HG03175 (cell line): ENCODE measurements at regions not wholly inside any gene's neighbourhood (a gene's known extent, or its start where the extent isn't known, plus 50 kb on each side); places are given as distances from the start of the nearest gene placed in this dataset.
"Not testable (repeated sequence)": the region's sequence is repeated elsewhere in the genome, so short reads cannot be mapped to it uniquely, and the experiment has no call there.

Experiments
- ATAC-seq: cut with Tn5 transposase; IDR thresholded peaks from one replicate; pipeline ENCODE4 v1.9.1; 2021; ENCODE audit warnings: mild to moderate bottlenecking, moderate library complexity; ENCODE audit not compliant: unreplicated experiment

- no peak for ATAC-seq
Observed at GRCh38 chr12:75874441-75874840, 157.1 kb downstream of the PHLDA1 start.

- no peak for ATAC-seq
Observed at GRCh38 chr12:75872762-75873161, 158.8 kb downstream of the PHLDA1 start.

DNA sequence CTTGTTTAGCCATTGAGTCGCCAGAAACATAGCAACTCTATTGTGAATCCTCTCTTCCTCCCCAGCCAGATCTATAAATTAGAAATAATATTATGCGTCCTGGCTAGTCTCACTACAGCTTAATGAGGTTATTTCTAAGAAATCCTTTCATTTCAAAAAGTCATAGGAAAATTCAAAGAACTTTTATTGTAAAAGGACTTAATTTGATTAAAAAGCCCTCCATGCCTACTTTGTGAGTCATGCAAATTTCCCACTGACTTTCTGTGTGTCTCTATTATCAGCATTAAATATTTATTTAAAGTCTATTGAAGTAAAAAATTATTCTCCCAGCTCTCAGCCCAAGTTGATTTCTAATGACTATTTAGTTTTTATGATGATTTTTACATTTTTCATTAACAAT, 160.7 kb downstream of the PHLDA1 start:
- ATAC-seq, result no peak

GRCh38 chr12:75868501-75868900, 163.1 kb downstream of the PHLDA1 start:
- ATAC-seq, result no peak

GRCh38 chr12:75865315-75865714, 166.3 kb downstream of the PHLDA1 start:
- ATAC-seq, result no peak

DNA sequence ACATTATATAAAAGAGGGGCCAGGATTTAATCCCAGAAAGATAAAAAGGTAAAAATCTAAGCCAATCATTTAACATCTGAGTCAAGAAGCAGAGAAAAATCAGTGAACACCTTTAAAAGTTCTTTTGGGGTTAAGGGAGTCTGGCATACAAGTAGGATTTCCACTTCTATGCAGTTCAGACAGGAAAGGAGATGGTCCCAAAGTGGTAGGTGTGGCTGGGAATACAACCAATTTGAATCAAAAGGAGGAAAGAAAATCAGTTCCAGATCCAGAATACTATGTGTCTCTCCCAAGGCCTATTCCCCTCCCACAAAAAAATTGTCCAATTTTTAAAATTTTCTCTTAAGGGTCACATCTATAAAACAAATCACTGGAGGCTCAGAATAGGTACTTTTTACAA, 167.4 kb downstream of the PHLDA1 start:
- no peak for ATAC-seq

DNA sequence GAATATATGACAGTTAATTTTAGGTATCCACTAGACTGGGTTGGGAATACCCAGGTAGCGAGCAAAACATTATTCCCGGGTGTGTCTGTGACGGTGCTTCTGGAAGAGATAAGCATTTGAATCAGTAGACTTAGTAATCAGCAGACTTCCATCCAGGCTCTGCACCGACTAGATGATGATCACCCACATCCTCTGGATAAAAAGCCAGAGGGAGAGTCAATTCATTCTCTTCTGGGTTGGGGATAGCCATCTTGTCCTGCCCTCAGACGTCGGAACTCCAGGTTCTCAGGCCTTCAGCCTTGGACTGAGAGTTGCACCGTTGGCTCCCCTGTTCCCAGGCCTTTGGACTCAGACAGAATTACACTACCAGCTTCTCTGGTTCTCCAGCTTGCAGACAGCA, 168.0 kb downstream of the PHLDA1 start:
- ATAC-seq, result no peak

- ATAC-seq, result no peak
Observed at GRCh38 chr12:75862692-75863471, 168.7 kb downstream of the PHLDA1 start.

- ATAC-seq, result no peak
Observed at GRCh38 chr12:75859868-75860267, 171.7 kb downstream of the PHLDA1 start.

- no peak for ATAC-seq
Observed at GRCh38 chr12:75856235-75856634, 175.3 kb downstream of the PHLDA1 start.

- ATAC-seq, result no peak
Observed at GRCh38 chr12:75855360-75855759, 176.2 kb downstream of the PHLDA1 start.

GRCh38 chr12:75854681-75855309, 176.8 kb downstream of the PHLDA1 start:
- ATAC-seq, result no peak

- not testable (repeated sequence) for ATAC-seq
Observed at GRCh38 chr12:75854137-75854536, 177.4 kb downstream of the PHLDA1 start.

- no peak for ATAC-seq
Observed at GRCh38 chr12:75853626-75854025, 177.9 kb downstream of the PHLDA1 start.

DNA sequence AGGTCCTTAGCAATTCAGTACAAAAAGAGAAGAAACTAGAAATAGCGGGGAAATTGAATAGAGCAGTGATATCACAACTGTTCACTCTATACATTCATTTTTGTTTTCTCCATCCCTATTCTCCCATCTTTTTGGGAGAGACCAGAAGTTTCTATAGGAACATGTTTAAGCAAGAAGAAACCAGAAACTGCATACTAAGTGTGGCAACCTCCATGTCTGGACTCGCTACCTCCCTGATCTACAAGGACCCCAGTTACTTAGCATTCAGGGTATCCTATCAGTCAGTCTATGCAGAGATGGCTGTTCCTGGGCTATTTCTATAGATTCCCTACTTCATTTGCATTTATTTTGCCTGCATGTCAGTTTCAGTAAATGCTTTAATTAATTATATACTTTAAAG, 178.6 kb downstream of the PHLDA1 start:
- ATAC-seq, result no peak

GRCh38 chr12:75852143-75852542, 179.4 kb downstream of the PHLDA1 start:
- no peak for ATAC-seq

- ATAC-seq, result no peak
Observed at GRCh38 chr12:75850721-75851462, 180.7 kb downstream of the PHLDA1 start.

GRCh38 chr12:75848961-75849360, 182.6 kb downstream of the PHLDA1 start:
- ATAC-seq, result no peak

DNA sequence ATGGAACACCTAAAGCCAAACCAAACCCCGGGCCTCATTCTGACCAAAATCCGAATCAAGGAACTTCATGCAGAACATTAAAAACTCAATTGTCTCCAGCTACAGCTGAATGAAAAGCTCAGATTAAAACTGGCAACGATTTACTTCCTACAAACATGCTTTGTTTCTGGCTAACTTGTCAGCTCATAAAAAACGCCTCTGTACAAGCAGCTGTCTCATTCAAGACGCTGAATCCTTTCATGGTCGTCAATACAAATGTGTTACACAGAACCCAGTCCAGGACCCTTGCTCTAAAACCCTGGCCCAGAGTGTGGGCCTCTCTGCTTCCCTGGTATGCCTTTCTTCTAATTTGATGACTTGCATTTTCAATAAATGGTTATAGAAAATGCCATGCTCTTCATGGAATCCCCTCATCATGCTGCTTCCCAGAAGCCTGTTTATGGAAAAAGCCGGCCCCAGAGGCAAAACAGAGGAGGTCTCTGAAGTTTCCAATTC, 183.1 kb downstream of the PHLDA1 start:
- no peak for ATAC-seq

DNA sequence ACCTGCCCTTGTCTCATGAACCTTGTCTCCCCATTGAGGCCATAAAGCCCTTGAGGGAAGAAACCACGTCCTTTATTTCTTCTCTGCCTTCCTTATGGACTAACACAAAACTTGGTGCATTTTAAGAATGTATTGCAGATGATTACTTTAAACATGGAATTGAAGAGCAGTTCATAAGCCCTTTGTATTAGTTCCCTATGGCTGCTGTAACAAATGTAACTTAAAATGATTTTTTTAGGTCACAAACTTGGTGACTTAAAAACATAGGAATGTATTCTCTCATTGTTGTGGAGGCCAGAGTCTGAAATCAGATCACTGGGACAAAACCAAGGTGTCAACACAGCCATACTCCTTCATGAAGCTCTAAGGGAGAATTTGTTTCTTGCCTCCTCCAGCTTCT, 185.5 kb downstream of the PHLDA1 start:
- no peak for ATAC-seq

DNA sequence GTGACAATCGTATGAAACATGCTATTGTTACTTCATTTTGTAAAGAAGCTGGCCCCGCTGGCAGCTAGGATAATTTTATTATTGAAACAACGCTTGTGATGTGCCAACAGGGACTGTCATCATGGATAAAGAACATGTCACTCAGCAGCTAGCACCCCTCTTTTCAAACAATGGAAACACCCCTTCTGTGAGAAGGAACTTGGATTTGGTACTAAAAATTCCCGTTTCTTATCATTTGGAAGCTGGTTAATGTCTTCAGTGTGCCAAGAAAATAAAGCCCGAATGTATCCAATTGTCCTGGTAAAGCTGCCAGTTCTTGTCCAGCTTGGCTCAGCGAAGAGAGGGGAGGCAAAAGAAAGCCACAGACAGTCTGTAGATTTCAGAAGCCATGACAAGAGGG, 186.6 kb downstream of the PHLDA1 start:
- no peak for ATAC-seq
